ENCODE measurements at regions not wholly inside any gene's neighbourhood (a gene's known extent, or its start where the extent isn't known, plus 50 kb on each side); places are given as distances from the start of the nearest gene placed in this dataset.

DNA sequence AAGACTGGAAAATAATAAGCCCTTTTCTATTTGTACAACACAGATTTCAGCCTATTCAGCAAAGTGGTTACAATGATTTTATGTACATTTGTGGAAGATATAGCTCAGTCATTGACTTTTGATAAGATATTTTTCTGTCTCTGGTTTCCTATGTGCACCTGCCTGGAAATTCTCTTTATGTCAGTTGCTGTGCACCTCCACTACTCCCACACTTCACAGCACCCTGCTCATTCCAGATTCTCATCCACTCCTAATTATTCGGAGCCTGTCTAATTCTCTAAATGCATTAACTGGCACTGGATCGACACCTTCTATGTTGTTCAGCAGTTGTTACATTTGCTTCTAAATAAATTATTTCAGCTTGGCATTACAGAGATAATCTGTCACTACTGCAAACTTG, 275.1 kb upstream of the RND3 start:
- no peaks in the 10 kb centered on the region for H3K9me3 ChIP-seq (ENCODE audit: control insufficient read depth, low read length)
- no peaks in the 10 kb centered on the region for H3K4me1 ChIP-seq (ENCODE audit: control insufficient read depth, insufficient read depth, low read length)

DNA sequence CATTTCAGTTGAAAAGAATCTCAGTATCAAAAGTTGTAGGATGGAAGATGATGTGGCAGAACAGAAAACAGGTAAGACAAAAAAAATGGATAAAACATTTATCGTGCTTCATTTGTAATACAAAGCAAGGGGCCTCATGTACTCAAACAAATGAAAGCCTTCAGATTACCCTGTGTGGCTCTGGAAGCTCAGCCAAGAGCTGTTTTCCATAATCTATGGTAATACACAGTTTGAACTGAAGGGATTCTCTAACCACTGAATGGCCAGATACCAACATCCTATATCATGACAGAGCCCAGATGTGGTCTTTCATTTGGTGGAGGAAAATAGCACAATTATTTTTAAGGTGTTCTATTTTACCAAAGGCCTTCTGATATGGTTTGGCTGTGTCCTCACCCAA, 272.1 kb upstream of the RND3 start:
- Histone ChIP-seq H3K4me1 (ENCODE audit: control insufficient read depth, insufficient read depth, low read length) (no peaks in the 10 kb centered on the region), H3K9ac (ENCODE audit: low read length) (no peak overlapping the region)

More for the DNA sequence above, 275.1 kb upstream of the RND3 start:
- no peak for DNase-seq (ENCODE audit: low read depth)
- Histone ChIP-seq H3K4me3 (ENCODE audit: low read length) (no peak overlapping the region), H3K9ac (ENCODE audit: low read length) (no peak overlapping the region), H3K27me3 (replicated peaks; ENCODE audit: control insufficient read depth, insufficient read depth, low read length) (no peaks in the 10 kb centered on the region), H3K36me3 (ENCODE audit: control insufficient read depth, insufficient read depth, low read length, severe bottlenecking) (no peaks in the 10 kb centered on the region)

DNA sequence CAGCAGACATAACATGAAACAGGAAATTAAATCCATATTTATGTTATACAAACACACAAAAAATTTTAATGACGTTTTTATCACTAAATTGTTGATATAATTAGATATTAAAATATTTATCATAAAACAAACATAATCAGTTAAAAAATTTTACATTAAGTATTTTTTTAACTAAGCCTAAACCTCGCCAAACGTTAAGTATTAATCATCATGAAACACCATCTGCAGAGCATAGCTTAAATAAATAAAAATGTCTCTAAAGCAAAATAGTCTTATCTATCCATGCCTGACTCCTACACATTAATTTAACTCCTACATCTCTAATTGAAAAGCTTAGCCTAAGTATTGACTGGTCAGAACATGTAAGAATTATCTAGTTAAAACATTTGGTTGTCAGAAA, 271.6 kb upstream of the RND3 start:
- H3K9me3 ChIP-seq (ENCODE audit: control insufficient read depth, low read length) = no peaks in the 10 kb centered on the region
- no peak overlapping the region for H3K4me3 ChIP-seq (ENCODE audit: low read length)
- no peaks in the 10 kb centered on the region for H3K36me3 ChIP-seq (ENCODE audit: control insufficient read depth, insufficient read depth, low read length, severe bottlenecking)

More for the DNA sequence above, 272.1 kb upstream of the RND3 start:
- Histone ChIP-seq H3K27me3 (replicated peaks; ENCODE audit: control insufficient read depth, insufficient read depth, low read length) (no peaks in the 10 kb centered on the region), H3K9me3 (ENCODE audit: control insufficient read depth, low read length) (no peaks in the 10 kb centered on the region), H3K4me3 (ENCODE audit: low read length) (no peak overlapping the region), H3K36me3 (ENCODE audit: control insufficient read depth, insufficient read depth, low read length, severe bottlenecking) (no peaks in the 10 kb centered on the region)
- no peak for DNase-seq (ENCODE audit: low read depth)

DNA sequence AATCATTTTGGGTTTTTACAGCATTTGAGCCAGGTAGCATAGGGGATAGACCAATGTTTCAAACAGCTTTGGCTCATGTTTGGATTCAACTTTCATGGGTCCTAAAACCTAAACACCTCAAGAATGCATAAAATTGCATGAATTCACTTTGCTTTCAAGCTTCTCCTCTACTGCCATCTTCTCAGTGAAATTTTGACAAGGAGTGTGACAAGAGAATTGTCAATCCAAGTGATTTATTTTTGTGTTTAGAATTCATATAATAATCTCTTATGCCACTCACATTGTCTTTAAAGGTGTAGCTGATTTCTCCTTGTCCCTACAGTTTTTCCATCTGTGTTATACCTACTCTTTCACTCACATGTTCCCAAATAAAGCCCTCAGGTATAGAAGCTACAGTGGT, 264.8 kb upstream of the RND3 start:
- no peaks in the 10 kb centered on the region for H3K27me3 ChIP-seq (replicated peaks; ENCODE audit: control insufficient read depth, insufficient read depth, low read length)
- no peaks in the 10 kb centered on the region for H3K36me3 ChIP-seq (ENCODE audit: control insufficient read depth, insufficient read depth, low read length, severe bottlenecking)
- no peaks in the 10 kb centered on the region for H3K4me1 ChIP-seq (ENCODE audit: control insufficient read depth, insufficient read depth, low read length)
- H3K4me3 ChIP-seq (ENCODE audit: low read length) = no peak overlapping the region
- DNase-seq (ENCODE audit: low read depth) = no peak
- H3K9ac ChIP-seq (ENCODE audit: low read length) = no peak overlapping the region
- H3K9me3 ChIP-seq (ENCODE audit: control insufficient read depth, low read length) = no peaks in the 10 kb centered on the region

More for the DNA sequence above, 271.6 kb upstream of the RND3 start:
- DNase-seq (ENCODE audit: low read depth) = no peak
- no peak overlapping the region for H3K9ac ChIP-seq (ENCODE audit: low read length)
- no peaks in the 10 kb centered on the region for H3K4me1 ChIP-seq (ENCODE audit: control insufficient read depth, insufficient read depth, low read length)
- H3K27me3 ChIP-seq (replicated peaks; ENCODE audit: control insufficient read depth, insufficient read depth, low read length) = no peaks in the 10 kb centered on the region

DNA sequence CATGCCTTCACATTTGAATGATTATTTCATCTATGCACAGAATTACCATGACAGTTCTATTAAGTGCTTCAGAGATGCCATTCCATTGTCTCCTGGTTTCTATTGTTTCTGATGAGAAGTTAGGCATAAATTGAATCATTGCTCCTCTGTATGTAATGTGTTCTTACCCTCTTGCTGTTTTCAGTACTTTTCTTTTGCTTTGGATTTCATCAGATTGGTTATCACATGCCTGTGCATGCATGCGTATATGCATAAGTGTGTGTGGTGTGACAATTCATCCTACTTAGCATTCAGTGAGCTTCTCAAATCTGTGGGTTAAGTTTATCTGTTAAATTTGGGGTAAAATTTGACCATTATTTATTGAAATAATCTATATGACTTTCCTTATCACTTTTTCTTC, 263.3 kb upstream of the RND3 start:
- DNase-seq (ENCODE audit: low read depth) = no peak
- Histone ChIP-seq H3K4me3 (ENCODE audit: low read length) (no peak overlapping the region), H3K9ac (ENCODE audit: low read length) (no peak overlapping the region), H3K4me1 (ENCODE audit: control insufficient read depth, insufficient read depth, low read length) (no peaks in the 10 kb centered on the region), H3K9me3 (ENCODE audit: control insufficient read depth, low read length) (no peaks in the 10 kb centered on the region), H3K36me3 (ENCODE audit: control insufficient read depth, insufficient read depth, low read length, severe bottlenecking) (no peaks in the 10 kb centered on the region), H3K27me3 (replicated peaks; ENCODE audit: control insufficient read depth, insufficient read depth, low read length) (no peaks in the 10 kb centered on the region)

DNA sequence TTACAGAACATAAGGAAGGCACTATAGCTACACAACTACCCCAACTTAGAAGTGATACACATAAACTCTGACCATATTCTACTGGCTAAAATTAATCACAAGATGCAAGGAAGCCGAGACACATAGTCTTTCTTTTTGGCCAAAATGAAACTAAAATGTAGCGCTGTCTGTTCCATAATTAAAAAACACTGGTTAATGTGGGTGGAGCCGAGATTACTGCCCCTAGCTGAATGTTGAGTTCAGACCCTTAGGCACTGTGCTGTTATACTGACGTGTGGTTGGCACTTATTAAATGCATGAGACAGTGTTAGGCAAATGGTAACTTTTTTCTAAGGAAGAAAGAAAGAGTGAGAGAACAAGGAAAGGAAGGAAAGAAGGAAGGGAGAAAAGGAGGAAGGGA, 254.6 kb upstream of the RND3 start:
- no peaks in the 10 kb centered on the region for H3K27me3 ChIP-seq (replicated peaks; ENCODE audit: control insufficient read depth, insufficient read depth, low read length)
- no peak for DNase-seq (ENCODE audit: low read depth)
- H3K9ac ChIP-seq (ENCODE audit: low read length) = no peak overlapping the region
- no peaks in the 10 kb centered on the region for H3K9me3 ChIP-seq (ENCODE audit: control insufficient read depth, low read length)
- no peaks in the 10 kb centered on the region for H3K4me1 ChIP-seq (ENCODE audit: control insufficient read depth, insufficient read depth, low read length)
- no peak overlapping the region for H3K4me3 ChIP-seq (ENCODE audit: low read length)
- H3K36me3 ChIP-seq (ENCODE audit: control insufficient read depth, insufficient read depth, low read length, severe bottlenecking) = no peaks in the 10 kb centered on the region

DNA sequence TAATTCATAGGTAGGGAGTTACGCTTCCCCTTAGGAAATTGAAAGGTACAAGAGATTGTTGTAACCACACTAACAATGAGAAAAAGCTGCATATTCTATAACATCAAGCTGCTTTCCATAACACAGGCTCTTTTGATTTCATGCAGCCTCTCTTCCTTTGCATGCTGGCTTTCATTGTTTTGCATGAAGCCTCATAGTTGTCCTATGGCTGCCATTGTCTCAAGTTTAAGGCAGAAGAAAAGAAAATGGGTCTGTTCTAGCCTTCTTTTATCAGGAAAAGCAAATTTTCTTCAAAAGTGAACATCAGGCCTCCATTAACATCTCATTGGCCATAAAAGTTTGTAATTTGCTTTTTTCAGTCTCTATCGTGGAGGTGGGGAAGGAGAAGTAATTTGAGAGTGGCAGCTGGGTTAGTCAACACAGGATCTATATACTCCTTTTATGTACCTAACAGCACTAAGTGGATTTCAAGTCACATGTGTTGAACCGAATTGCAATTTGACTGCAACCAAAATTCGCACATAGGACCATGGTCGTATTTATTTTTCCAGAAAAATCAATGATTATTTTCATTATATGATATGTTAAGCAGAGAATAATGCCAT, 248.5 kb upstream of the RND3 start:
- Histone ChIP-seq H3K4me1 (ENCODE audit: control insufficient read depth, insufficient read depth, low read length) (peaks cover 13% of the 10 kb centered on the region), H3K4me3 (ENCODE audit: low read length) (no peak overlapping the region), H3K9ac (ENCODE audit: low read length) (no peak overlapping the region), H3K36me3 (ENCODE audit: control insufficient read depth, insufficient read depth, low read length, severe bottlenecking) (no peaks in the 10 kb centered on the region), H3K27me3 (replicated peaks; ENCODE audit: control insufficient read depth, insufficient read depth, low read length) (no peaks in the 10 kb centered on the region), H3K9me3 (ENCODE audit: control insufficient read depth, low read length) (no peaks in the 10 kb centered on the region)
- DNase-seq (ENCODE audit: low read depth) = no peak

DNA sequence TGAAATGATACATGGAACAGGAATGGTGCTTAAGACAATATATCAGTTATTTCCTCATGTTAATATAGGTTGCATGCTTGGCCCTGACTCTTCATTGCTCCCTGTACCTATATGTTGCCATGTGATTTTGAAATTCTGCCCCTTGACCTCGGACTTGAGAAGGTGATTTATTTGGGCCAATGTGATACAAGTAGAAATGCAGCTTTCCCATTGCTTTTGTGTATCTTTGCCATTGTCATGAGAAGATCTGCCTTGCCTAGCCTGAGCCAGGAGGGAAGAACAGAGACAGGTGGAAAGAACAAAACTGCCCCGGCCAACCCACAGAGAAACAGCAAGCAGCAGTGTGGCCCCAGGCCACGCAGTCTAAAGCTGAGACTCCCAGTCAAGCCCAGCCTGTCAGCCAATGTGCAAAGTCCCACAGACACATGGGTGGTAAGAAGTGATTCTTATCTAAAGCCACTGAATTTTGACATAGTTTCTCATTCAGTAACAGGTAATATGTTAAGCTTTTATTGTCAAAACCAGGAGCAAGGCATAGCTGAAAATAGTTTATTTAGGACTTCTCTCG, 245.7 kb upstream of the RND3 start:
- no peak overlapping the region for H3K4me3 ChIP-seq (ENCODE audit: low read length)
- no peak overlapping the region for H3K9ac ChIP-seq (ENCODE audit: low read length)
- H3K4me1 ChIP-seq (ENCODE audit: control insufficient read depth, insufficient read depth, low read length) = peaks cover 23% of the 10 kb centered on the region
- DNase-seq (ENCODE audit: low read depth) = no peak
- H3K27me3 ChIP-seq (replicated peaks; ENCODE audit: control insufficient read depth, insufficient read depth, low read length) = no peaks in the 10 kb centered on the region
- H3K36me3 ChIP-seq (ENCODE audit: control insufficient read depth, insufficient read depth, low read length, severe bottlenecking) = no peaks in the 10 kb centered on the region
- H3K9me3 ChIP-seq (ENCODE audit: control insufficient read depth, low read length) = no peaks in the 10 kb centered on the region

DNA sequence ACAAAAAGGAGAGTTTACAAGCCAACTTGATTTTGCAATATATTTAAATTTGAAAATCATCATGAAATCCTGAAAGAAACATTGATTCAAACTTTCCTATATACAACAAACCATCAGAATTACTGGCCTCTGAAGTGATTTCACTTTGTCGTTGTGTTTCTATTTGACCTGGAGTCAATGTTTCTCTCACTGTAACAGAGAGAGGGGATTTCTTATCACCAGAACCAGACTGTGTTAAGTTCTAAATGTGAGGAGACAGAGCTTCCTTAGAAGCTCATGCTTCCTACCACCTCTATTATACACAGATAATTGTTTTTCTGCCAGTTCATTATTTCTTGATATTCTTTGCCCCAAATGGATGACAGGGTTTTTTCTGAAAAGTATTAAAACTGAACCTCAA, 245.0 kb upstream of the RND3 start:
- no peak overlapping the region for H3K4me3 ChIP-seq (ENCODE audit: low read length)
- DNase-seq (ENCODE audit: low read depth) = no peak
- H3K27me3 ChIP-seq (replicated peaks; ENCODE audit: control insufficient read depth, insufficient read depth, low read length) = no peaks in the 10 kb centered on the region
- no peaks in the 10 kb centered on the region for H3K9me3 ChIP-seq (ENCODE audit: control insufficient read depth, low read length)
- no peak overlapping the region for H3K9ac ChIP-seq (ENCODE audit: low read length)
- peaks cover 23% of the 10 kb centered on the region for H3K4me1 ChIP-seq (ENCODE audit: control insufficient read depth, insufficient read depth, low read length)
- H3K36me3 ChIP-seq (ENCODE audit: control insufficient read depth, insufficient read depth, low read length, severe bottlenecking) = no peaks in the 10 kb centered on the region

DNA sequence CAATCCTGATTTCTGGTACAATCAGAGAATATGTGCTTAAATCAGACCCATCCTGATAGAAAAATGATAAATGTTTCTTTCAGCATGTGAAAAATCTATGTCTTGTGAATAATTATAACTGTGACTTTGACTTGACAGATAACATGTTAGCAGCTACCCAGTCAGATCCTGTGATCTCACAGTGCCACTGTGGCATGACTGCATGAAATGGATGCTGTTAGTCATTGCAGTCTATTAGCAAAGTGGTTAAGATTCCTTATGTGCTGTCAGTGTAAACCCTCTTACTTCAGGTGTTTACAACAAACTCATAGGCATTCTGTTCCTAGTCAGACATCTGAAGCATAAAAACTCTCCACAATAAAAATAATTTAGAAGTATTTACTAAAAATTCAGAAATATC, 244.6 kb upstream of the RND3 start:
- peaks cover 23% of the 10 kb centered on the region for H3K4me1 ChIP-seq (ENCODE audit: control insufficient read depth, insufficient read depth, low read length)
- DNase-seq (ENCODE audit: low read depth) = peak; percentile 54
- H3K4me3 ChIP-seq (ENCODE audit: low read length) = no peak overlapping the region
- H3K9me3 ChIP-seq (ENCODE audit: control insufficient read depth, low read length) = no peaks in the 10 kb centered on the region
- H3K36me3 ChIP-seq (ENCODE audit: control insufficient read depth, insufficient read depth, low read length, severe bottlenecking) = no peaks in the 10 kb centered on the region
- H3K9ac ChIP-seq (ENCODE audit: low read length) = no peak overlapping the region
- H3K27me3 ChIP-seq (replicated peaks; ENCODE audit: control insufficient read depth, insufficient read depth, low read length) = no peaks in the 10 kb centered on the region

DNA sequence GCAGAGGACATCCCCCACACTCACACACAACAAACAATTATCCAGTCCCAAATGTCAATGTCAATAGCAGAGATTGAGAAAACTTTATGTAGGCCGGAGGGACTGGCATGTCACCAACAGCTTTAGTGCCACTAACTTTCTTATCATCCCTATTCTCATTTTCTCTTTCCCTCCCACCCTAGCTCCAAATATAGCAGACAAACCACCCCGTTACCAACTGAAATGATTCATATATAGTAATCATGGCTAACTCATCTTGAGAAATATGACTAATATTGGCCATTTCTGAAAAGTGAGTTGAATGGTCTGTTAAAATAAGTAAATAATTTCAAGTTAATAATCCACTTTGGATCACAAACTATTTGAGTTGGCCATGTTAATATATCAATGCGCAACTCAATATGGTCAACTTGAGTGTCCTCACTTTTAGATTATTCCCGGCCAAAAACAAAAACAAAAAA, 242.1 kb upstream of the RND3 start:
- H3K27me3 ChIP-seq (replicated peaks; ENCODE audit: control insufficient read depth, insufficient read depth, low read length) = no peaks in the 10 kb centered on the region
- no peak overlapping the region for H3K4me3 ChIP-seq (ENCODE audit: low read length)
- peaks cover 23% of the 10 kb centered on the region for H3K4me1 ChIP-seq (ENCODE audit: control insufficient read depth, insufficient read depth, low read length)
- H3K9ac ChIP-seq (ENCODE audit: low read length) = no peak overlapping the region
- no peaks in the 10 kb centered on the region for H3K36me3 ChIP-seq (ENCODE audit: control insufficient read depth, insufficient read depth, low read length, severe bottlenecking)
- no peak for DNase-seq (ENCODE audit: low read depth)
- H3K9me3 ChIP-seq (ENCODE audit: control insufficient read depth, low read length) = no peaks in the 10 kb centered on the region

DNA sequence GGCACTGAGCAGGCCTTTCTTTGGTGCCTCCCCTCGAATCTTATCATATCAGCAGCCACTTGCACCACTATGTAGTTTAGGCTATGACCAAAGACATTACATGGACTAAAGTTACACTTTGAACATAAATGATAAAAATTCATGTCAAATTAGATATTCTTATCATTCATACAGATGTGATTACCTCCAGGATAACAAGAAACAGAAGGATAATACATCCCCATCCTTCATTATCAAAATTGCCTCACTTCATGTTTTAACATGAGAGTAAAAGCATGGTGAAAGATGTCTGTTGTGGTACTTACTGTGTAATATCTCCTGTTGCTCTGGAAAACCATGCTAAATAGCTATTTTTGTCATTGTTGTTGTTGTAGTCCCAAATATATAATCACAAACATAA, 230.8 kb upstream of the RND3 start:
- DNase-seq (ENCODE audit: low read depth) = no peak
- no peaks in the 10 kb centered on the region for H3K27me3 ChIP-seq (replicated peaks; ENCODE audit: control insufficient read depth, insufficient read depth, low read length)
- no peaks in the 10 kb centered on the region for H3K9me3 ChIP-seq (ENCODE audit: control insufficient read depth, low read length)
- peaks cover 25% of the 10 kb centered on the region for H3K4me1 ChIP-seq (ENCODE audit: control insufficient read depth, insufficient read depth, low read length)
- no peaks in the 10 kb centered on the region for H3K36me3 ChIP-seq (ENCODE audit: control insufficient read depth, insufficient read depth, low read length, severe bottlenecking)
- H3K9ac ChIP-seq (ENCODE audit: low read length) = no peak overlapping the region
- no peak overlapping the region for H3K4me3 ChIP-seq (ENCODE audit: low read length)
